ENCODE measurements at regions not wholly inside any gene's neighbourhood (a gene's known extent, or its start where the extent isn't known, plus 50 kb on each side); places are given as distances from the start of the nearest gene placed in this dataset.

DNA sequence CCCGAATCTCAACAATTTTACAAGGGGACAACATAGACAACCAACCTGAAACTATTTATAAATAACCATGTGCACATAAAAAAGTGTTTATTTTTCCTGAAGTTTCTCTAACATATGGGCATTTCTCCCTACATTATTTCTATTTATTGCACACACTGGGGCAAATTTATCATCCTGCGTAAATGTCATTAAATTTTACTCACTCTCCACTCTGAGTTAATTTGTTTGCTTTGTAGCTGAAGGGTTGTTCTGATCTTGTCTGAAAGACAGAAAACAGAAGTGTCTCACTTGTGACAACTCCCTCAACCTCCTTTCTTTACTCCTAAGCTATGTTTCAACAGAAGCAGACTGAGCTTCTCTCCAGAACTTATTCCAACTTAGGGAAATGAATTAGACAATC is 194.2 kb downstream of the HIPK3 start:
- DNase-seq, result no peak
- Histone ChIP-seq H3K36me3 (ENCODE audit: insufficient read depth, low read length) (no peaks in the 10 kb centered on the region), H3K4me3 (ENCODE audit: low read length in 2 of 2) (no peak overlapping the region), H3K27ac (ENCODE audit: low read depth, low read length) (no peak overlapping the region), H3K9me3 (ENCODE audit: control insufficient read depth in 1 of 2, low read length in 2 of 2) (no peaks in the 10 kb centered on the region), H3K4me1 (ENCODE audit: insufficient read depth, low read length) (no peaks in the 10 kb centered on the region), H3K27me3 (ENCODE audit: insufficient read depth, low read length) (no peaks in the 10 kb centered on the region)
- Mint-ChIP-seq H3K4me1 (no peaks in the 10 kb centered on the region), H3K9me3 (peaks cover 0 to 2% (median 0%) of the 10 kb centered on the region in 8 donors), H3K4me3 (no peak overlapping the region), H3K36me3 (no peaks in the 10 kb centered on the region), H3K27ac (no peak overlapping the region), H3K27me3 (peaks cover 6 to 24% of the 10 kb centered on the region in 2 donors)
- CTCF ChIA-PET (ENCODE audit: partially characterized antibody), result no interaction called here
- intact Hi-C loops (cut with micrococcal nuclease), result no loop called here
- POLR2A ChIA-PET (ENCODE audit: partially characterized antibody), result no interaction called here

DNA sequence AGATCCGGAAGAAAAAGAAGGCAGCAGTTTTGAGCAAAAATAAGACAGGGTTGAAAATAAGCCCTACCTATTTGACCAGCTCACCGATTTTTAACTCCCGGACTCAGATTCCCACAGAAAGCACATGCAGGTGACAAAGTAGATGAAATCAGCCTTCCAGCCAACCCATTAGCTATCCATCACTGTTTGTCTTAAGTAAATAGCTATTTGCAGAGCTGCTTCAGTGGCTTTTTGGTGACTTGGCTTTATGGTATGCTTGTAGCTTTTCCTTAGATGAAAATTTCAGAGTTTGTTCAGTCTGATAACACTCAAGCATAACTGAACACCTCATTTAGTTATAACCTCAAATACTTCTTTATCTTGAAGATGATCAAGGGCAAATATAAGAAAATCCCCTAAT is 192.6 kb downstream of the HIPK3 start:
- H3K4me1 Mint-ChIP-seq, result no peaks in the 10 kb centered on the region
- peaks cover 0 to 4% (median 0%) of the 10 kb centered on the region in 8 donors for H3K9me3 Mint-ChIP-seq
- no peak for DNase-seq
- intact Hi-C loops (cut with micrococcal nuclease), result no loop called here
- Histone ChIP-seq H3K27me3 (ENCODE audit: insufficient read depth, low read length) (no peaks in the 10 kb centered on the region), H3K36me3 (ENCODE audit: insufficient read depth, low read length) (no peaks in the 10 kb centered on the region), H3K9me3 (ENCODE audit: control insufficient read depth in 1 of 2, low read length in 2 of 2) (no peaks in the 10 kb centered on the region), H3K4me1 (ENCODE audit: insufficient read depth, low read length) (no peaks in the 10 kb centered on the region), H3K27ac (ENCODE audit: low read depth, low read length) (no peak overlapping the region), H3K4me3 (ENCODE audit: low read length in 2 of 2) (no peak overlapping the region)
- ChIA-PET POLR2A (ENCODE audit: partially characterized antibody) (no interaction called here), CTCF (ENCODE audit: partially characterized antibody) (no interaction called here)
- no peak overlapping the region for H3K27ac Mint-ChIP-seq
- H3K27me3 Mint-ChIP-seq, result peaks cover 9 to 23% of the 10 kb centered on the region in 2 donors
- H3K36me3 Mint-ChIP-seq, result no peaks in the 10 kb centered on the region
- H3K4me3 Mint-ChIP-seq, result no peak overlapping the region

DNA sequence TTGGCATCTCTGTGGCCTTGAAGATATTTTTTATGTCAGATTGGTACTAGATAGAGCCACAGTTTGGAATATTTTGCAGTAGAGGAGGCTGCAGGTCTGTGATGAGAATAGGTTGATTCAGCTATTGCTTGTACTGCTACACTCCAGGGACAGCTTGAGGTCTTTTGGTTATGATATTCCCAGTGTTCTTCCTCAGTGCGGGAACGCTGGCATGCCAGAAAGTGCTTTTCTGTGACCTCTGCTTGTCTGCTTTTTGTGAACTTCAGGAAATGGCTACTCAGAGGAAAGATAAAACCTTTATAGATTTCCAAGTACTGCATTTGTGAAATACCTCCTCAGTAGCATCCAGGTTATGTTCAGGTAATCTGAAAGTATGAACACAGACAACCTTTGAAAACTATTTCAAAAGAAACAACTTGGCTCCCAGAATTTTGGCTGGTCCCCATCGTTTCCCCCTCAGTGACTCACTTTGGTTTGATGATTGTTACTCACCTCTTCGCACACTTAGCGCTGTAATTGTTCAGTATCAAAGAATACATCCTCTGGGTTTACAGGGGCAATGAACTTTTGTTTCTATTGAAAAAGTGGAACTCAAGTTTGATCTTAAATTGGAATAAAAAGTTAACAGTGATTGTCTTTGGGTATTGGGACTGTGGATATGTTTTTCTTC is 191.4 kb downstream of the HIPK3 start:
- H3K27me3 ChIP-seq (ENCODE audit: insufficient read depth, low read length), result no peaks in the 10 kb centered on the region
- ChIA-PET CTCF (ENCODE audit: partially characterized antibody) (no interaction called here), POLR2A (ENCODE audit: partially characterized antibody) (no interaction called here)
- H3K36me3 ChIP-seq (ENCODE audit: insufficient read depth, low read length), result no peaks in the 10 kb centered on the region
- Mint-ChIP-seq H3K27me3 (peaks cover 11 to 28% of the 10 kb centered on the region in 2 donors), H3K4me1 (no peaks in the 10 kb centered on the region), H3K4me3 (no peak overlapping the region), H3K36me3 (no peaks in the 10 kb centered on the region), H3K9me3 (peaks cover 0 to 4% (median 0%) of the 10 kb centered on the region in 8 donors), H3K27ac (no peak overlapping the region)
- H3K4me1 ChIP-seq (ENCODE audit: insufficient read depth, low read length), result no peaks in the 10 kb centered on the region
- no peak for DNase-seq
- intact Hi-C loops (cut with micrococcal nuclease), result no loop called here
- H3K27ac ChIP-seq (ENCODE audit: low read depth, low read length), result no peak overlapping the region
- H3K9me3 ChIP-seq (ENCODE audit: control insufficient read depth in 1 of 2, low read length in 2 of 2), result no peaks in the 10 kb centered on the region
- H3K4me3 ChIP-seq (ENCODE audit: low read length in 2 of 2), result no peak overlapping the region

DNA sequence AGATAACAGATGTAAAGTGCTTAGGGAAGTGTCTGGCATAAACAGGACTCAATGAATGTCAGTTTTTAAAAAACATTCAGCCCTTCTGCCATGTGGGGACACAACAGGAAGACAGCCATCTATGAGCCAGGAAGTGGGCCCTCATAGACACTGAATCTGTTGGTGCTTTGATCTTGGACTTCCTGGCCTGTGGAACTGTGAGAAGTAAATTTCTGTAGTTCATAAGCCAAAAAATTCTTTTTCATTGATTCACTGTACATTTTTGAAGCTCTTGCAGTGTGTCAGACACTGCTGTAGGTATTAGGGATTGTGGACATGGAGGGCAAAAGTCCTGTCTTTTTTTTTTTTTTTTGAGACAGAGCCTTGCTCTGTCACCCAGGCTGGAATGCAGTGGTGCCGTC is 188.6 kb downstream of the HIPK3 start:
- CTCF ChIA-PET (ENCODE audit: partially characterized antibody), result no interaction called here
- H3K36me3 ChIP-seq (ENCODE audit: insufficient read depth, low read length), result no peaks in the 10 kb centered on the region
- intact Hi-C loops (cut with micrococcal nuclease), result no loop called here
- H3K27me3 ChIP-seq (ENCODE audit: insufficient read depth, low read length), result no peaks in the 10 kb centered on the region
- H3K36me3 Mint-ChIP-seq, result no peaks in the 10 kb centered on the region
- H3K27ac ChIP-seq (ENCODE audit: low read depth, low read length), result no peak overlapping the region
- H3K4me1 ChIP-seq (ENCODE audit: insufficient read depth, low read length), result no peaks in the 10 kb centered on the region
- H3K4me3 Mint-ChIP-seq, result no peak overlapping the region
- no peak for DNase-seq
- H3K27ac Mint-ChIP-seq, result no peak overlapping the region
- peaks cover 0 to 5% (median 4%) of the 10 kb centered on the region in 8 donors for H3K9me3 Mint-ChIP-seq
- no peaks in the 10 kb centered on the region for H3K4me1 Mint-ChIP-seq
- peaks cover 7 to 13% of the 10 kb centered on the region in 2 donors for H3K27me3 Mint-ChIP-seq
- H3K4me3 ChIP-seq (ENCODE audit: low read length in 2 of 2), result no peak overlapping the region
- POLR2A ChIA-PET (ENCODE audit: partially characterized antibody), result no interaction called here
- no peaks in the 10 kb centered on the region for H3K9me3 ChIP-seq (ENCODE audit: control insufficient read depth in 1 of 2, low read length in 2 of 2)

DNA sequence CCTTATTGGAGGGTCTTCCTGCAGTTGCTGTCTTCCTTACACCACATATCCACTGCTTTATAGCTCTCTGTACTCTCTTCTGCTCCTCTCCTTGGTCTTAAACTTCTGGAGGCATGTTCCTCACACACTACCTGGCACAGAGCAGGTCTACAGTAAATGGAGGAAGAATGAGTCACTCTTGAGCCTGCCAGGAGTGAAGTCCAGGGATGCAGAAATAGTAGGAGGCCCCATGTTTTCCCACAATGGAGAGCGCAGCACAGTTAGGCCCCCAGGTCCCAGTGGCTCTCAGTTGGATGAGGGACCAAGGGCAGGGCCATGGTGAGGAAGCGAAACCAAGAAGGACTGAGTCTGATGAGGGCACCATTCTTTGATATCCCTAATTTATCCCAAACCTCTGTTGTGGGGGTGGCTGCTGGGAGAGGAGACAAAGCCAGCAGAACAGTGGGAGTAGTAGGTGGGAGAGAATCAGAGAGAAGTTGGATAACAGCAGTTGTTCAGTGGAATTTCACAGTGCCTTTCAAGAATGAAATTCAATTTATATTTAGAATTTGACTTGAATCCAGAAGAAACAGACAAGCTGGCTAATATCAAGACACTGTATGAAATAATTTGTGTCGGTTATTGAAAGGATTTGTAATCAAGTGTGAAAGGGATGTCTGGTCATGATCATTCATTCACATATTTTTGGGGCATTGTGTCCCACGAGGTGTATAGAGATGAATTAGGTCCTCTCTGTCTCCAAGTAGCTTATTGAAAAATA is 187.8 kb downstream of the HIPK3 start:
- no peak overlapping the region for H3K27ac ChIP-seq (ENCODE audit: low read depth, low read length)
- no peak for DNase-seq
- H3K9me3 ChIP-seq (ENCODE audit: control insufficient read depth in 1 of 2, low read length in 2 of 2), result no peaks in the 10 kb centered on the region
- POLR2A ChIA-PET (ENCODE audit: partially characterized antibody), result no interaction called here
- no peaks in the 10 kb centered on the region for H3K27me3 ChIP-seq (ENCODE audit: insufficient read depth, low read length)
- Mint-ChIP-seq H3K9me3 (peaks cover 0 to 5% (median 4%) of the 10 kb centered on the region in 8 donors), H3K4me3 (no peak overlapping the region), H3K27ac (no peak overlapping the region), H3K36me3 (no peaks in the 10 kb centered on the region), H3K27me3 (peaks cover 7 to 12% of the 10 kb centered on the region in 2 donors), H3K4me1 (no peaks in the 10 kb centered on the region)
- H3K4me1 ChIP-seq (ENCODE audit: insufficient read depth, low read length), result no peaks in the 10 kb centered on the region
- intact Hi-C loops (cut with micrococcal nuclease), result no loop called here
- CTCF ChIA-PET (ENCODE audit: partially characterized antibody), result no interaction called here
- H3K4me3 ChIP-seq (ENCODE audit: low read length in 2 of 2), result no peak overlapping the region
- H3K36me3 ChIP-seq (ENCODE audit: insufficient read depth, low read length), result no peaks in the 10 kb centered on the region

DNA sequence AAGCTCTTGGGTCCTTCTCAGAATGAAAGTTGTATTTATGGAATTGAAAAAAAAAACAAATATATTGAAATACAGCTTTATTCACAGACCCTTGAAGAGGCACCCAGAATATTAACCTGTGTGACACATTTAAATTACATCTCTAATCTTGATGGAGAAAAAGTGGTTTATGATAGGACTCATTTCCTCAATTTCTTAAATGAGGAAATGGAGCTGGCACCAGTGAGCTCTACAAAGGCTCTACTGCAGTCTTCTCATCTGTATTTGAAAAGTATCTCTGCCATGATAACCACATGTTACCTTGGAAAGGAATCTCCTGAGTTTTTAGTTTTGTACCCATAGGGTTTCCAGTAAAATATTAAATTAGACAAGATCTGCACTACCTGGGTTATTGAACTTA is 186.5 kb downstream of the HIPK3 start:
- ChIA-PET POLR2A (ENCODE audit: partially characterized antibody) (no interaction called here), CTCF (ENCODE audit: partially characterized antibody) (no interaction called here)
- no peaks in the 10 kb centered on the region for H3K4me1 Mint-ChIP-seq
- no peak overlapping the region for H3K27ac Mint-ChIP-seq
- peaks cover 0 to 5% (median 4%) of the 10 kb centered on the region in 8 donors for H3K9me3 Mint-ChIP-seq
- H3K4me1 ChIP-seq (ENCODE audit: insufficient read depth, low read length), result no peaks in the 10 kb centered on the region
- H3K4me3 ChIP-seq (ENCODE audit: low read length in 2 of 2), result no peak overlapping the region
- no peaks in the 10 kb centered on the region for H3K36me3 ChIP-seq (ENCODE audit: insufficient read depth, low read length)
- H3K27me3 Mint-ChIP-seq, result peaks cover 7 to 10% of the 10 kb centered on the region in 2 donors
- intact Hi-C loops (cut with micrococcal nuclease), result no loop called here
- H3K9me3 ChIP-seq (ENCODE audit: control insufficient read depth in 1 of 2, low read length in 2 of 2), result no peaks in the 10 kb centered on the region
- no peaks in the 10 kb centered on the region for H3K27me3 ChIP-seq (ENCODE audit: insufficient read depth, low read length)
- no peak overlapping the region for H3K27ac ChIP-seq (ENCODE audit: low read depth, low read length)
- H3K4me3 Mint-ChIP-seq, result no peak overlapping the region
- H3K36me3 Mint-ChIP-seq, result no peaks in the 10 kb centered on the region
- no peak for DNase-seq

DNA sequence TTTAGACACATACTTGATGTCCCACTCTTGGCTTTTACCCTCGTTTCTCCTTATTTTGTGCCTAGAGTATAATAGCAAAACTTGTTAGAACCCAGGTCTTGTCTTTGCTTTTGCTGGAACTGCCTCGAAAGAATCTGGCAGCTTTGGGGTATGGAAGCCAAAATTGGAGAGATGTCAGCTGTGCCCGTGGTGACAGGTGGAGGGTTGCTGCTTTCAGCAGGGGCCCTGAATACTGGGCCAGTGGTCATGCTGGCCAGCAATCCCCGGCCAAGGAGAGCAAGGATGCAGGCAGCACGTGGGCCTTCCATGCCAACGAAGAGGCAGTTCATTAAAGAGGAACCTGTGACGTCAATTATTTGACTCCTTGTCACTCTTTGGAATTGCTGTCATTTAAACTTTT is 181.1 kb downstream of the HIPK3 start:
- H3K36me3 ChIP-seq (ENCODE audit: insufficient read depth, low read length), result no peaks in the 10 kb centered on the region
- no peaks in the 10 kb centered on the region for H3K4me1 ChIP-seq (ENCODE audit: insufficient read depth, low read length)
- H3K27ac ChIP-seq (ENCODE audit: low read depth, low read length), result no peak overlapping the region
- intact Hi-C loops (cut with micrococcal nuclease), result no loop called here
- POLR2A ChIA-PET (ENCODE audit: partially characterized antibody), result no interaction called here
- H3K27me3 Mint-ChIP-seq, result no peaks in the 10 kb centered on the region
- DNase-seq, result no peak
- peaks cover 0 to 21% (median 15%) of the 10 kb centered on the region in 8 donors for H3K9me3 Mint-ChIP-seq
- H3K36me3 Mint-ChIP-seq, result peaks cover 0 to 3% of the 10 kb centered on the region in 2 donors
- H3K4me3 Mint-ChIP-seq, result no peak overlapping the region
- H3K27me3 ChIP-seq (ENCODE audit: insufficient read depth, low read length), result no peaks in the 10 kb centered on the region
- no peak overlapping the region for H3K27ac Mint-ChIP-seq
- no peaks in the 10 kb centered on the region for H3K4me1 Mint-ChIP-seq
- CTCF ChIA-PET (ENCODE audit: partially characterized antibody), result no interaction called here
- no peaks in the 10 kb centered on the region for H3K9me3 ChIP-seq (ENCODE audit: control insufficient read depth in 1 of 2, low read length in 2 of 2)
- no peak overlapping the region for H3K4me3 ChIP-seq (ENCODE audit: low read length in 2 of 2)
